ENCODE measurements at regions not wholly inside any gene's neighbourhood (a gene's known extent, or its start where the extent isn't known, plus 50 kb on each side); places are given as distances from the start of the nearest gene placed in this dataset.

- no peak for TF ChIP-seq POLR2A (IDR thresholded peaks at IDR 0.05)
- no peak for TF ChIP-seq CTCF (IDR thresholded peaks at IDR 0.05)
Observed at GRCh38 chr5:54680998-54681397, 163.4 kb downstream of the SNX18 start.

Data from right lobe of liver (tissue), 4 donors.